ENCODE measurements at regions not wholly inside any gene's neighbourhood (a gene's known extent, or its start where the extent isn't known, plus 50 kb on each side); places are given as distances from the start of the nearest gene placed in this dataset.

DNA sequence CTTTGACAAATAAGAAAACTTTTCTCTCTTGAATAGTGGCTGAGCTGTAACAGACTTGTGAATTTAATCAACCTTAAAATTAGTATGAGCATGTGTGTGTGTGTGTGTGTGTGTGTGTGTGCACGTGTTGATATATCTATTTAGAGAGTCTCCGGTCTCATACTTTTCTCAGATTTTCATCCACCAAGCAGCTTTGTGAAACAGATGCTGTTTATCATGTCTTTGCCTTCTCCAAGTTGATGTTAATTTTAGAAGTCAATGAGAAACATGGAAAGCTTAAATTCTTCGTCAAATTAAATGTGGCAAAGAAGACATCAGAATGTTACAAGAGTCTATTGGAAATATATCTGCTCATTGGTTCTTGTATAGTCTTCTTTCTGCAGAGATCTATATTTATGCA, 839.2 kb upstream of the CELF2 start:
- TF ChIP-seq RCOR1 (IDR thresholded peaks at IDR 0.05; ENCODE audit: insufficient replicate concordance, low read length) (no peak), CTCF (conservative IDR thresholded peaks at IDR 0.05; ENCODE audit: low read depth, low read length) (no peak), POLR2A (IDR thresholded peaks at IDR 0.05; ENCODE audit: low read depth, low read length) (no peak), NFE2L2 (IDR thresholded peaks at IDR 0.05; ENCODE audit: low read depth, low read length) (no peak), SMC3 (IDR thresholded peaks at IDR 0.05; ENCODE audit: low read depth, low read length) (no peak), CEBPB (IDR thresholded peaks at IDR 0.05; ENCODE audit: low read depth, low read length) (no peak), MXI1 (IDR thresholded peaks at IDR 0.05; ENCODE audit: borderline replicate concordance, low read depth, low read length) (no peak), USF2 (IDR thresholded peaks at IDR 0.05; ENCODE audit: low read depth, low read length) (no peak), MAFK (IDR thresholded peaks at IDR 0.05; ENCODE audit: low read depth, low read length) (no peak), RAD21 (IDR thresholded peaks at IDR 0.05; ENCODE audit: low read length) (no peak)

Measured in IMR-90 (cell line).